ENCODE measurements at regions not wholly inside any gene's neighbourhood (a gene's known extent, or its start where the extent isn't known, plus 50 kb on each side); places are given as distances from the start of the nearest gene placed in this dataset.

- TF ChIP-seq EP300 (IDR thresholded peaks at IDR 0.05; ENCODE audit: low read depth in 2 of 2, low read length in 2 of 2) (peak; percentile 100), EP300 (CRISPR knock-in tag; IDR thresholded peaks at IDR 0.05; ENCODE audit: borderline replicate concordance) (peak; percentile 100), ATF2 (CRISPR knock-in tag; IDR thresholded peaks at IDR 0.05) (peak; percentile 99), MAFK (conservative IDR thresholded peaks at IDR 0.05 in 1 of 2, IDR thresholded peaks at IDR 0.05 in 1 of 2; ENCODE audit: low read length in 2 of 2) (peak; percentile 46 to 72), ZNF138 (CRISPR knock-in tag; IDR thresholded peaks at IDR 0.05; ENCODE audit: low read depth) (peak; percentile 86; the same call in 1 of the 2 replicates), HOXA9 (CRISPR knock-in tag; IDR thresholded peaks at IDR 0.05; ENCODE audit: borderline replicate concordance) (peak; percentile 93), FOXK2 (IDR thresholded peaks at IDR 0.05) (peak; percentile 99), NONO (IDR thresholded peaks at IDR 0.05) (no peak), NONO (CRISPR knock-in tag; conservative IDR thresholded peaks at IDR 0.05) (peak; percentile 100), ZNF83 (CRISPR knock-in tag; IDR thresholded peaks at IDR 0.05; ENCODE audit: borderline replicate concordance) (peak; percentile 79; the same call in 1 of the 2 replicates), GATA4 (IDR thresholded peaks at IDR 0.05; ENCODE audit: borderline replicate concordance, low read depth) (peak; percentile 98), HMGA1 (CRISPR knock-in tag; conservative IDR thresholded peaks at IDR 0.05) (no peak), NR0B2 (CRISPR knock-in tag; IDR thresholded peaks at IDR 0.05) (peak; percentile 86), ARNTL (CRISPR knock-in tag; IDR thresholded peaks at IDR 0.05) (peak; percentile 97), MTERF4 (CRISPR knock-in tag; IDR thresholded peaks at IDR 0.05) (peak; percentile 91), TAF1 (CRISPR knock-in tag; IDR thresholded peaks at IDR 0.05) (peak; percentile 67), FOSL2 (CRISPR knock-in tag; IDR thresholded peaks at IDR 0.05) (peak; percentile 96), ZBTB40 (IDR thresholded peaks at IDR 0.05) (no peak), ZBTB40 (CRISPR knock-in tag; IDR thresholded peaks at IDR 0.05) (peak; percentile 94)
Observed at GRCh38 chr6:167676000-167676665, 150.6 kb upstream of the AFDN start (continued).
